GM19043 (cell line): ENCODE measurements at regions not wholly inside any gene's neighbourhood (a gene's known extent, or its start where the extent isn't known, plus 50 kb on each side); places are given as distances from the start of the nearest gene placed in this dataset.
"Not testable (repeated sequence)": the region's sequence is repeated elsewhere in the genome, so short reads cannot be mapped to it uniquely, and the experiment has no call there.

Source experiments
- ATAC-seq: cut with Tn5 transposase; IDR thresholded peaks from one replicate; pipeline ENCODE4 v1.9.1; 2021; ENCODE audit warnings: low read depth; ENCODE audit not compliant: unreplicated experiment

DNA sequence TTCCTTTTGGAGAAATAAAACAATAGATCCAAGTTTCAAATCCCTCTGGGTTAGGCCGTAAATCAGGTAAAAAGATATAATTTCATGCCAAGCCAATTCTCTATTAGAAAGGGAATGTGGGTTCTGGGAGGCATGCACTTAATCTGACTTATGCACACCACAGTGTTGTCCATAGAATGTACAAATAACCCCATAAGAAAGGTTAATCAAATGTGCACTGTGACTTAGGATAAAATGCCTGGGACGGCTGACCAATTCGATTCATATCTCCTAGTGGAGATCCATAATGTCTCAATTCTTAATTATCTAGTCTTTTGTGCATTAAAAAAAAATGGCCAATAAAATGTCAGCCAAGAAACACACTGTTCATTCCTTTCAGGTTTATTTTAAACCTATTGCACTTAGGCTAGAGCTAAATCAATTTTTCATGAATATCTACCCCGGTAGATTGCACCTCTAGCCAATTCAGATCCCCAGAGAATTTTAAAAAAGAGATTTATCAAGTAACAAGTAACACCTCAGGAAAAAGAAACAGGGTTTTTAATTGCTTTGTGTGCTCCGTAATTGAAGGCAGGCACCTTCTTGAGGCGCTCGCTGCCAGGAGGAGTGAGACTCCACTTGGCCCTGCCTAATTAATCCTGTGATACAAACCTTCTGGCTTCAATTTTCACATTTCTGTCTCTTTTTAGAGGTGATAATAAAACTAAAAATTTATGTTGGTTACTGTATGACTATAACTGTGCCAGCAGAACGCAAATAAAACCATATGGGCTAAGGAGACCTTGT is 265.1 kb downstream of the ETV1 start:
- ATAC-seq = no peak

DNA sequence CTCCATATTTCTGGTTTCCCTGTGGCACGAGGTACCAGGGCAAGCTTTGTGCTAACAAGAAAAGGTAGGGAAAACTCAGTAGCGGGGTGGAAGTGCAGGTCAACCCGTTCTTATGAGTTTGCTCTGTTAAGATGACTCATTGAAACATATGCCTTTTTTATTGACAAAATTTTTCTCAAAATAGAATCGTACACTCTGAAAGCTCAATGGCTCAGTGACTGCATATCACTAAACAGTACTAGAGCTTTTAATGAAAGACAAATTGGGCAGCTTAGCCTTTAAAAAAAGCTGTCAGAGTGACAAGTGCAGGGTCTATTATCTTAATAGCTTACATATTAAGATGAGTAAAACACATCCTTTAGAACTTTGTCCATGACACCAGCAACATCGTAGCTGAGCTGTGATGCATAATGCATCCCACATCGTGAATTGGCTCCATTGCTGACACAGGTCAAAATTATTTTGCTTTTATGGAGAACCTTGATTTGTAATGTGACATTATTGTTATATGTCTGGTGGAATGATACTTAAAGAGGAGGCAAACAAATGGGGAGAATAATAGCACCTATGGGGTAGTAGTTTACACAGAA is 264.4 kb downstream of the ETV1 start:
- no peak for ATAC-seq

DNA sequence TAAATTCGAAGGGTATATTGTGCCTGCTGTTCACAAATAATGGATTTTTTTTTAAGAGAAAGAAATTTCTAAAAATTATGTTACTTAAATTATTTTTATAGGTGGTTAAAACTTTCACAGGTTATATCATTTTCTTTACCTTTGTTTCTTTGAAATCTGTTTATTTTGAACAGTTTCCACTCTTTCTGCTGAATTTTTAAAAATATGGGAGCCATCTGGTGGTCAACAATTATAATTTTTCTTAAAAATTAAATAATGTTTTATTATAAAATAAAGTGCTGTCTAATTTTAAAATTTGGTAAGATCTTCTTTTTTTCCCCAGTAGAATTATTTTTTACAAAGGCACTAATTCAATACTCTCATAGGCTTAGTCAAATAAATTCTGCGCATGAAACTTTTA is 263.9 kb downstream of the ETV1 start:
- no peak for ATAC-seq

DNA sequence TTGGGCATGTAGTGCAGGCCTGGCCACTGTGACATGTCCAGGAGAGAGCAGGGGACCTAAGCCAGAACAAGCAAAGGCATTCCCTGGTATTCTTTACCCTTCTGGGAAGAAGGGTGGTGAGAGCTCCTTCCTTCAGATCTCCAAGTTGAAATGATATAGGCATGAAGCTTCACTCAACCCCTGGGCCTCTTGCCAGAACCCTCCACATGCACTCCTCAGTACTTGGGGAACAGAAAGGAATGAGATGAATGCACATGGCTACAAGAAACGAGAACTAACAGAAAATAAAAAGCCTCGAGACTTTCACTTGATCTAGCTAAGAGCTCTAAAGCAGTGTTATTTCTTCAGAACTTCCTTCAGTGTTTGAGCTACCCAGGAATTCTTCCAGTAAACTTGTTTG is 262.2 kb downstream of the ETV1 start:
- ATAC-seq = no peak

DNA sequence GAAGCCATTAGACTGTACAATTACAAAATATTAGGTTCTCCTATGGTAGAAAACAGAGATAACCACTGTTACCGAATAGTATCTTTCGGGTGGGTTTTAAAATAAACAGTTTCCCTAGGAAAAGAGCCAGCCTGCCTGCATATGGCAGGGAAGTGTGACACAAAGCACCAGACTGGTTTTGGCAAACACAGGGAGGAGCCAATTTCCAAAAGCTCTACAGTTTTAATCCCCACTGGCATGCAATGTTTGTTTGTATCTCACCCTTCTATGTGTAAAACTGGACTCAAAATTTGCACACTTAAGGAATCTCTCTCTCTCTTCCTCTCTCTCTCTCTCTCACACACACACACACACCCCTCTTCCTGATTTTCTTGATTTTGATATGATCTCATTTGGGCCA is 261.7 kb downstream of the ETV1 start:
- no peak for ATAC-seq

DNA sequence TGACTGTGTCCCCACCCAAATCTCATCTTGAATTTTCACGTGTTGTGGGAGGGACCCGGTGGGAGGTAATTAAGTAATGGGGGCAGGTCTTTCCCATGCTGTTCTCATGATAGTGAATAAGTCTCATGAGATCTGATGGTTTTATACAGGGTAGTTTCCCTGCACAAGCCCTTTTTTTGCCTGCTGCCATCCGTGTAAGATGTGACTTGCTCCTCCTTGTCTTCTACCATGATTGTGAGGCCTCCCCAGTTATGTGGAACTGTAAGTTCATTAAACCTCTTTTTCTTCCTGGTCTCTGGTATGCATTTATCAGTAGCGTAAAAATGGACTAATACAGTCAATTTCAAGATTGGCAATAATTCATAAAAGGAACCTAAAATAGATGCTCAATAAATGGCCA is 261.0 kb downstream of the ETV1 start:
- ATAC-seq = not testable (repeated sequence)

DNA sequence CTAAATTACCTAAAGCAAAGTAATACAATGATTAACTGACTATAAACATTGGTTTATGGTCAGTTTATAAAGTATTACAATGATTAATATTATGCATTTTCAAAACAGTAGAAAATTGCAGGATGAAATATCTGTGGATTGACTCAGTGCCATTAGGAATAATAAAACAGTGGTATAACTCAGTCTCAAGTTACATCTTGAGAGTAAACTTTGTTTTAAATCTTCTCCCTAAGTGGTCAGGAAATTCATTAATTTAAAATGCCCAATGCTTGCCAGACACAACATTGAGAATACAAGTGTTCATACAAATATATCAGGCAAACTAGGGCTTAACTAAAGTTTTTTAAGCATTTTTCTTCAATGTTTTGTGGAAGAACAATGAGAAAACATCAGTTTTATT is 257.8 kb downstream of the ETV1 start:
- ATAC-seq = no peak

DNA sequence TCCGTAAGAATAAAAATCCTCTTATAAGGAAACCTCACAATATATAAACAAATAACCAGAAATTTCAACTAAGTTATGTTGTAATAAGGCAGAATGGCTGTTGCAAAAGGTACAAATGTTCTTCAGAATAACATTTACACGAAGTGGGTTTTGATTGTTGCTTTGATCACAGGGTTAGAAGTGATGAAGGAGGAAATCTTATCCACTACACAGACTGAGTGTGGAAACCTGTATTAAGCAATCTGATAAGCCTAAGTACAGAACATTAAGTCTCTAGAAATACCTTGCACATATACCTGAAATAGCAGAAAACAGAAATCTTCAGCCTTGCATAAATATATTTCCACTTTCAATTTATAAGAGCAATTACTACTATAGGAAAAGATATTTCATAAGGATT is 251.9 kb downstream of the ETV1 start:
- ATAC-seq = no peak

DNA sequence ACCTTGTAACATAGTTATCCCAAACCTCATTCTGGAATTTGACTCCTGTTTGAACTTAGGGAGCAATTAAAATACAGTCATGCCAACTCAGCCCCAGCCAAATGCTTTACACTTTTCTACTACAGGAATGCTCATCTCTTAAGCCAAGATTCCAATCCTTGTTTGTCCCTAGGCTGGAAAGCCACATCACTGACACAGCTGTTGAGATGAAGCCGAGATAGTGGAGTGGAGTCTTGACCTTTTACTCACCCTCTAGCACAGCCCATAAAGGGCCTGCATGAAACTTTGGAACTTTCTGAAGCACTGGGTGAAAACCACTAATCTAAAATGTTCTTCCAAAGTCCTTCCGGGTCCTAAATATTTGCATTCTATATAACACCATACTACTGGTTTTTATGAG is 247.3 kb downstream of the ETV1 start:
- no peak for ATAC-seq

DNA sequence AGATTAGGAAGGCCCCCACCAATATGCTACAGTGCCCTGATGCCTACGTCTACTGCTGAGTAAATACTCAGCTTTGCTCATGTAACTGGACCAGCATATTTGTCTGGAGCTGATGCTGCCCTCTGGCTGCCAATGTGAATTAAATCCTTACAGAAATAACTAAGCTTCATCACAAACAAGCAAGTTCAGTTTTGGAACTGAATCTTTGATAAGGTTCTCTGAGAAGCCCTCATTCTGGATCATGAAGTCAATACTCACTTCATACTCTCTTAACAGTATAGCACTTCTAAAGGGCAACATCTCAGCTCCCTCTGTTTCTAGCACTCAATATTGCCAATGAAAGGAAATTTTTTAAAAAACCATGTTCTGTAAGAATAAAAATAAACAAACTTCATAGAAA is 246.7 kb downstream of the ETV1 start:
- no peak for ATAC-seq

DNA sequence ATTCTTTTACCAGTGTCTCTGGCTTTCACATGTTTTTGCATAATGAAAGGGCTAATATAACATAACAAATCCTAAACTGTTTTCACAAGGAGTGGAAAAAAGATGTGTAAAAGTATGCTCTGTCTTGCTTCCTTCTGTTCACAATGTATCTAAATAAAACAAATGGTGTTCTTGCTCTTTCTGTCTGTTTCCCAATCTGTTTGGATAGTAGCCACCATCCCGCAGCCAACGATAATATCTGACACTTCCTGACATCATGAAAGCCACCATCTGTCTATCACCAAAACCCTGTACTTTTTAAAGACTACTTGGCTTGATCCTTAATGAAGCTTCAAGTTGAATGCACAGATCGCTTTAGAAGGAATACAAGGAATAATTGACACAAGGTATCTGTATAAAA is 246.2 kb downstream of the ETV1 start:
- ATAC-seq = no peak

DNA sequence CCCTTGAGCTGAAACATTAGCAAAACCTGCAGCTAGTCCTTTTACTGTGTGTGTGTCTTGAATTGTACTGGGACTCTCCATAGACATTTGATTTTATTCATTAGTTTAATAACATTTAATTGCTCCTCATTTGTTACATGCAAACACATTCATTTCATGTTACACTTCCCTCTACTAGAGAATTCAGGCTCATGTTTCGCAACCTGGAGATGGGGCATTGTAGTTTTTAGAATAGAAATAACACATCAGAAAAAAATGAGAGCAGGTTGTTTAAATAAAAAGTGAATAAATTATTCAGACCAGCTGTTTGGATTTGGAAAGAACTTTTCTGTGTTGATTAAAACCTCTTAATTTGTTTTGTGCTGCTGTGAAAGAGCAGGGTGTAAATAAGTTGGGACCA is 243.9 kb downstream of the ETV1 start:
- ATAC-seq = no peak

DNA sequence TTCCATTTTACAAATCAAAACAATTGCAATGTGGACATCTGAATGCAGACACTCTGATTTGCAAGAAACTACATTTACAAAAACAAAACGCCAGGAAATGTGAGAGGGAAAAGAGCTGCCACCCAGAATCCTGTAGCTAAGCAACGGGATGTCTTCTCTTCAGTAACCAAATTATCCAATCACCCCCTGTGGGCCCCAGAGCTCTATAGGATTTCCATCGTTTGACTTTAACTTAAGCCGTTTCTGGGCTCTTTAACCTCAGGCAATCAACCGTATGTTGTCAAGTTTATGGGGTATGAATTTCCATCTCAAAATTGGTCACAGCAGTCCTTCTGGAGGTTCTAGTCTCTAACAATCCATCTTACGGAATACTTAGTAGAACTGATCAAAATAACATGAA is 240.5 kb downstream of the ETV1 start:
- no peak for ATAC-seq

DNA sequence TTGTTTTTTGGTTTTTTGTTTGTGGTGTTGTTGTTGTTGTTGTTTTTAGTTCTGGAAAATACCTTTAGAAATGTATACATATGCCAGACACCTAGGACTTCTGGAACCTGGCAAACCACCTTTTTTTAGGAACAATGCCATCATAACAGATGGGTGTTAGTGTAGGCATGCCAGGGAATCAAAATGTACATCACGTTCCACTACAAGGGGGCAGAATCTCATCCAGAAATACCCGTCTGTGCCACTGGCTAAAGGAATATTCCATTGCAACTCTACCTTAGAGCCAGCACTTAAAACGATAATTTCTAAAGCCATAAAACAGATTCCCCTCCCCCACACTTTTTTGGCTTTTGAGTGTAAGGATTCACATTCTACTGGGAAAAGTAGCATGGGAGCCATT is 239.8 kb downstream of the ETV1 start:
- ATAC-seq = no peak

DNA sequence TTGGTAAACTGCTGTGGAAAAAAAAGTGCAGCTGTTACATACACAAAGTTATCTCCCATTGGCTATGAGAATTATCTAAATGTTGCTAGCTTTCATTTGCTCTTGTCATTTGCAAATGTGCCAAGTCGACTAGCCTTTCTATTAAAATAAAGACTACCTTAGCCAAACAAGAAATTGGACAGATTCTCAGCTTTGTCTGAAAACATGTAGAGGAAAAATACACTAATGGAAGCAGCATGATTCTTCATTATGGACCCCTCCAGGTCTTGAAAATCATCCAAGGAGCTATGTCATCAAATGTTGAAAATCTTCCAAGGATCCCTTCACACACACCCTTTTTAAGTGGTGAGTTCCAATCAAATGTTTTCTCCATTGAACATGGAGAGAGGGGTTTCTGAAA is 237.7 kb downstream of the ETV1 start:
- ATAC-seq = no peak

DNA sequence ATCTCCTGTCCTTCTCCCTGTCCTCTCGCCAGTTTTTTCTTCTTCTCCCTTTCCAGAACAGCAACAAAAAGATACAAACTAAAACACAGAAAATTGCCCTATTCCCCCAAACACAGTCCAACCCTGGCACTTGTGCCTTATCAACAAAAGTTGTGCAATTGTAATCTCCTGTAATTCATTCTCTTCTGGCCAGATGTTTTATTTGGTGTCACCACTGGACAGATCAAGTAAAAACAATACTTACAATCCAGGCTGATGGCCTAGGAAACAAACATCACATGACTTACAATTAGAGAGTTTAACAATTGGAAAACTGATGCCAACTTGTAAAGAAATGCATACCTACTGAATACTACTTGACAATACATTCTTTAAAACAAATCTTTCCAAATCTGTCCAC is 231.6 kb downstream of the ETV1 start:
- no peak for ATAC-seq

DNA sequence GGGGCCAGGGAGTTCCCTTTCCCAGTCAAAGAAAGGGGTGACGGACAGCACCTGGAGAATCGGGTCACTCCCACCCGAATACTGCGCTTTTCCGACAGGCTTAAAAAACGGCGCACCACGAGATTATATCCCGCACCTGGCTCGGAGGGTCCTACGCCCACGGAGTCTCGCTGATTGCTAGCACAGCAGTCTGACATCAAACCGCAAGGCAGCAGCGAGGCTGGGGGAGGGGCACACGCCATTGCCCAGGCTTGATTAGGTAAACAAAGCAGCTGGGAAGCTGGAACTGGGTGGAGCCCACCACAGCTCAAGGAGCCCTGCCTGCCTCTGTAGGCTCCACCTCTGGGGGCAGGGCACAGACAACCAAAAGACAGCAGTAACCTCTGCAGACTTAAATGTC is 223.6 kb downstream of the ETV1 start:
- not testable (repeated sequence) for ATAC-seq

DNA sequence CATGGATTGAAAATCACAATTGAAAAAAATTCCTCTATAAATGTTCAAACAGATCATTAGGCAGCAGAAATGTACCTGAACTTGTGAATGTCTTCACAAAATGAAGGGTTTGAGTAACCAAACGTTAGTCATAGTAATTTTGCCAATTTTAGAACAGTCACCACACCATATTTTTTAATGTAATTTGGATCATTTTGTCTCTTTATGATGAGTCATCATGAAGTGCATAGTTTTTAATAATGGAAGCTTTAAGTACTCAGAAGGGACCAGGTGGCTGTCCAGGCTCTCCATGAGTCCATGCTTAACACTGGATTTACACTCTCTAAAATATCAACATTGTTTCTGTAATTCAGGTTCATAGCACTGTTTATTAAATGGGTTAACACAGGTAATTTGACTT is 219.2 kb downstream of the ETV1 start:
- no peak for ATAC-seq

DNA sequence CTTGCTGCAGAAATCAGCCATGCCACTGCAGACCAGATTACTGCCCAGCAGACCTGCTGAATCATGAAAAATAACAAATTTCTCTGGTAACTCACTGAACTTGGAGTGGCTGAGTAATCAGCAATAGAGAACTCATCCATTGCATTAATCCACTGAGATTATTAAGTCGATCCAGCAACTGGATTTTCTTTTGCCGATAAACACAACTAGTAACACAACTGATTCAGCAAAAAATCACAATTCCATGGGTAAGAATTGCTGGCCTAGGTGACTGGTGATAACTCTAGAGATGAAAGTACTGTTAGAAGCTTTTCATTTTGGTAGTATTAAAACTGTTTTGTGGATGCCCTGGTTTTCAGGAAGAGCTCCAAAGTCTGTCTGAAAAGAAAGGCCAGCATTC is 214.5 kb downstream of the ETV1 start:
- ATAC-seq = no peak

DNA sequence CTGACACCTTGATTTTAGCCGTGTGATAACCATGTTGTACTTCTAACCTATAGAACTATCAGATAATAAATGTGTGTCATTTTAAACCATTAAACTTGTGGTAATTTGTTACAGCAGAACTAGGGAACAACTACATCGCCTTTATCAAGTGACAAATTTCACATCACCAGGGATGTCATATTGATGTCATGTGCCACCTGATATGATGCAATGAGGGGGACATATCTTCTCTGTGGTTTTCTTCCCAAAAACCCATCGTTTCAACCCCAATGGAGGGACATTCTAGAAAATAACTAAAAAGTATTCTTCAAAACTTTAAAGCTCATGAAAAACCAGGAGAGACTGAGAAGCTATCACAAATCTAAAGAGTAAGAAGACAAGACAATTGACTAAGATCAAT is 212.2 kb downstream of the ETV1 start:
- no peak for ATAC-seq

DNA sequence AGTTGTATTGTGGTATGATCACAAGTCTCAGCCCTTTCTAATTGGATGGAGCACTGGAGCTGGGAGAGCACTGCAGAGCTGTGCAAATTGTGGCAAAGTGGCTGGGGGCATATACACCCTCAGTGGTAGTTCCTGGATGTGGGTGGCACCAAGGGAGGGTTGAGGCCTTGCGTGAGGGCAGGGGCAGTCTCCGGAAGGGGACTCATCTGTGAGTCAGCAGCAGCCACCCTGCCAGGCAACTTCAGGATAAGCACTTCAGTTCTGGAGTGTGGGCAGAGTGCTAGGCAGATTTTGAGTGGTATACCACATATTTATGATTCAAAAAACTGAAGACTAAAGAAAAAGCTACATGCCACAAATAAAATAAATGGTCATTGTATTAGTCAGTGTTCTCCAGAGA is 210.5 kb downstream of the ETV1 start:
- no peak for ATAC-seq

DNA sequence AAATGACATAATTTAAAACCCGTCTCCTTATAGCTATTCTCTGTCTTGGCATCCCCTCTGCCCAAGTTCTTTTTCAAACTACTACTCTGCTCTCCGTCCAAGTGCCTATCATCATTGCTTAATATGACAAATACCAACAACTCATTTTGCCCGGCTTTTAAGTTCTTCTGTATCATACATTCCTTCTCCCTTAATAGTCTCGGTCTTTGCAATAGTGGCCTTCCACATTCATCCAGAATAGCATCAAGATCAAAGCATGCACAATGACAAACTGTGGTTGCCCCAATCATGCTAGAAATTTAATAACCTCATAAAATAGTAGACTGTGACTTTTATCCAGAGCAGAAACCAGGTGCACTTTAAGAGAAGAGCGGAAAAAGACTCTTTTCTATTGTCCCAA is 198.9 kb downstream of the ETV1 start:
- ATAC-seq = no peak

DNA sequence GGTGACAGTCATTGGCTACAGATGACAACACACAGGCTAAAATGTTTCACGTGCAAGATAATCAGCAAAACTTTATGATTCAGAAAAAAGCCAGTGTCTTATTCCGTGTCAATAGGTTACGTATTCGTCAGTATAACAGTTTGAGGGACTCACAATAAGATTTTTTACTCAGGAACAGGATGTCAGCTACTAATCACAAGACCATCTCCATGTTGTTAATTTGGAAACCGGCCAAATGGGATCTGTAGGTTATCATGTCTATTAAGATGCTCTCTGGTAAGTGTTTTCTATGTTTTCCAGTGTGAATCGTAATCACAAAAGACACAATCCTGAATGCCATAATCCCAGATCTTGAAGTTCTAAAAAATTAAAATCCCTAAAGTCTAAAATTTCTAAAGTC is 197.3 kb downstream of the ETV1 start:
- no peak for ATAC-seq
